GM18505 (cell line): ENCODE measurements at regions not wholly inside any gene's neighbourhood (a gene's known extent, or its start where the extent isn't known, plus 50 kb on each side); places are given as distances from the start of the nearest gene placed in this dataset.
"Not testable (repeated sequence)": the region's sequence is repeated elsewhere in the genome, so short reads cannot be mapped to it uniquely, and the experiment has no call there.

ENCODE experiments used
- ATAC-seq: cut with Tn5 transposase; IDR thresholded peaks from one replicate; pipeline ENCODE4 v1.9.1; 2021; ENCODE audit not compliant: unreplicated experiment
- POLR2A ChIP-seq: IDR thresholded peaks from 4 replicates; pipeline ENCODE4 v1.6.1; 2011; ENCODE audit warnings: borderline replicate concordance; ENCODE audit not compliant: insufficient read depth, insufficient read length; ENCODE audit errors: extremely low read depth

- ATAC-seq, result no peak
- TF ChIP-seq POLR2A, result no peak
These were observed 434.6 kb upstream of the DDX18 start for GRCh38 chr2:117379928-117380327.

- not testable (repeated sequence) for ATAC-seq
These were observed 430.5 kb upstream of the DDX18 start for GRCh38 chr2:117383997-117384396.

- no peak for TF ChIP-seq POLR2A
- no peak for ATAC-seq
These were observed 418.3 kb upstream of the DDX18 start for GRCh38 chr2:117396161-117396560.

GRCh38 chr2:117401582-117401981 is 412.9 kb upstream of the DDX18 start:
- ATAC-seq, result no peak

GRCh38 chr2:117406443-117406842 is 408.0 kb upstream of the DDX18 start:
- TF ChIP-seq POLR2A, result no peak
- ATAC-seq, result no peak

More at GRCh38 chr2:117401582-117401981, 412.9 kb upstream of the DDX18 start:
- TF ChIP-seq POLR2A, result no peak

GRCh38 chr2:117407746-117408145 is 406.7 kb upstream of the DDX18 start:
- ATAC-seq, result no peak
- no peak for TF ChIP-seq POLR2A

GRCh38 chr2:117409443-117409842 is 405.0 kb upstream of the DDX18 start:
- no peak for ATAC-seq
- TF ChIP-seq POLR2A, result no peak

GRCh38 chr2:117411983-117412382 is 402.5 kb upstream of the DDX18 start:
- no peak for TF ChIP-seq POLR2A

GRCh38 chr2:117432746-117433145 is 381.7 kb upstream of the DDX18 start:
- ATAC-seq, result no peak

More at GRCh38 chr2:117411983-117412382, 402.5 kb upstream of the DDX18 start:
- ATAC-seq, result no peak

GRCh38 chr2:117436697-117437096 is 377.8 kb upstream of the DDX18 start:
- no peak for TF ChIP-seq POLR2A
- ATAC-seq, result no peak

More at GRCh38 chr2:117432746-117433145, 381.7 kb upstream of the DDX18 start:
- no peak for TF ChIP-seq POLR2A

- peak; percentile 58 for ATAC-seq
- no peak for TF ChIP-seq POLR2A
These were observed 344.0 kb upstream of the DDX18 start for GRCh38 chr2:117470311-117471095.

- no peak for TF ChIP-seq POLR2A
- ATAC-seq, result no peak
These were observed 332.9 kb upstream of the DDX18 start for GRCh38 chr2:117481608-117482007.

GRCh38 chr2:117485588-117485987 is 328.9 kb upstream of the DDX18 start:
- ATAC-seq, result no peak
- TF ChIP-seq POLR2A, result no peak

- no peak for ATAC-seq
- no peak for TF ChIP-seq POLR2A
These were observed 328.4 kb upstream of the DDX18 start for GRCh38 chr2:117486081-117486480.

GRCh38 chr2:117492209-117492851 is 322.2 kb upstream of the DDX18 start:
- ATAC-seq, result no peak
- no peak for TF ChIP-seq POLR2A

- ATAC-seq, result no peak
- no peak for TF ChIP-seq POLR2A
These were observed 313.8 kb upstream of the DDX18 start for GRCh38 chr2:117500721-117501120.
